NCI-H1694 (cell line): ENCODE measurements at regions not wholly inside any gene's neighbourhood (a gene's known extent, or its start where the extent isn't known, plus 50 kb on each side); places are given as distances from the start of the nearest gene placed in this dataset.

Experiments used
- DNase-seq: peaks from one replicate; lab custom pipeline; 2025; lab: John Stamatoyannopoulos, UW

DNA sequence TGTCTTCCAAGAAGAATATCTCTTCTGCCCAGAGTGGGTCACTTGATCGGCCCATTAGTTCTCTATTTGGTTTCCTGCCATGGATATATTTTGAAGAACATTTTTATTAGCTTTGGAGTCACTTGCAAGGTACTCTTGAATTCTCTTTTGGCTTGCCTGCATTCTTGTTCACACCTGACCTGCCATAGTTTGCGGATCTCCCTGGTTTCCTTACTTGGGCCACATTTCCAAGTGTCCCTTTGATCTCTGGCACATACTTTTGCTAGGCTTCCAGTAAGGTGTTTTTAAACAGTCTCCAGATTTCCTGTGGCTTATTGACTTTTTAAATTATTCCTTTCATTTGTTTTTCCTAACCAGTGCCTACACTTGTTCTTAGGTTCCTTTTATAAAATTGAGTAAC lies 488.5 kb upstream of the MDFIC2 start:
- no peak for DNase-seq

DNA sequence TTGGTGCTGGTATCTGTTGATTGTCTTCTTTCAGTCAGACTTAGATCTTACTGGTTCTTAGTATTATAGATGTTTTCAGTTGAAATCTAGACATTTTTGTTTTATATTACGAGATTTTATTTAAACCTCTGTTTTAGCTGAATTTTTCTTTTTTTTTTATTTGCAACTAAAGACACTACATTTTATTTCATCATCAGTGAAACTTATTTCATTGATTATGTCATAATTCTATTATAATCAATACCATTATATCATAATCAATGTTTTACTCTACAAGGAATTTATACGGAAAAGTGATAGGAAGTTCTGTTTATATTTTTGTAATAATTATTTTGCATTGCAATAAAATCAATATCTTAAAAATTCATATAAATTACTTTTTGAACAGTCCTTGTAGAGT lies 477.4 kb upstream of the MDFIC2 start:
- no peak for DNase-seq

DNA sequence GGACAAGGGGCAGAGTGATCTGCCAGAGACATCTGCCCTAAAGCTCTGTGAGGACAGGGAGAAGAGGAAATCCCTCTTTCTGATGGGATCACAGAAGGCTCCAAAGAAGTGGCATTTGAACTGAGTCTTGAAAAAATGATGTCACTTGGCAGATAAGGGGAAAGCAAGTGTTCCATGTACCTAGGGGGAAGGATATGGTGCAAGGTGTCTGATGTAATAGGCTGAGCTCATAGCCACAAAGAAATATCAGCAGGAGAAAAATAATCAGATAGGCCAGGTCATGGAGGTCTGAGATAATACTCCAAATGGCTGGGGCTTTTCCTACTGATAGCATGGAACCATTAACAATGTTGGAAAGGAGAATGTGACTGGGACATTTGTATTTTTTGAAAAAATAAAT lies 468.4 kb upstream of the MDFIC2 start:
- DNase-seq: no peak

DNA sequence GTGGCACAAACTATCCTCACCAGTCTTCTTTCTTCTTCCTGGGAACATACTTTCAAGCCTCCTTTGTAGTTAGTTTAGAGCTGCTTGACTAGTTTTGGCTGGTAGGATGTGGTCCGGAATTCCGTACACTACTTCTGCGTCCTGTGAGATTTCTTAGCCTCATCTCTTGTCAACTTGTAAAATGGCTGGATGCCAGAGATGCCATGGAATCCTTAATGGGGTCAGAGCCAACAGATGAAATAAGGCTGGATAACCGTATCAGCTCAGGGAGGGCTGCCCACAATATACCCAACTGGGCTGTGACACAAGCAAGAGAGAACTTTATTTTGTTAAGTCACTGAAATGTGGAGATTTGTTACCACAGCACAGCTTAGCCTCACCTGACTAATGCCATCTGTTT lies 466.9 kb upstream of the MDFIC2 start:
- no peak for DNase-seq

DNA sequence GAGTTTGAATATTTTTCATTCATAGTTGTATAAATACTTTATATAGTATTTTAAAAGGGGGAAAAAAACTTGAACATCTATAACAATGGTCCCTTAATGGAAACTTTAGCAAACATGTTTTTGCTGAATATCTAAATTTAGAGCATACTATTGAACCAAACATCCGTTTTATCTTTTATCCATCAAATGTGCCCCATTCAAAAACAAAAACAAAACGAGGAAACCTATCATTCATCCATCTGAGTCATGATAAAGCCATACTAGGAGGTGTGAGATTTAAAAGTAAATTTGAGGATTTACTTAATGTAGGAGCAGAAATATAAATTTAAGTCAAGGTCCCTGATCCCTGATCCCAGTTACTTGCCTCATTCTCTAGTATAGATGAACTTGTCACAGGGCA lies 463.6 kb upstream of the MDFIC2 start:
- no peak for DNase-seq

DNA sequence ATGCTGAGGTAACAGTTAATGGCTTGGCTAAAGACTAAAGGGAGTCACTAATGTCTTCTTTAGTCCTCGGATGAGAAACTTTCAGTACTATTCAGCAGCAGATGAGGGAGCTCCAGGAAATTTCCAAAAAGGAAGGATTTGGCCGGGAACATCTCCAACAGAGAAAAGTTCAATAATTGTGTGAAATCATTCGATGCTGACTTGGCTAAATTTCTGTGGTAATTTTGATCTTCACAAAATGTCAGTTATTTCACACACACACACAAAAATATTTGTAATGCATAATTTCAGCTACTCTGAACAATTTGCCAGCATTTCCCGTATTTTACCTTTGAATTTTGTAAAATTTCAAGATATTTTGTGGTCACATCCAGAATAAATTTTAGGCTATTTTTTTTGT lies 462.8 kb upstream of the MDFIC2 start:
- no peak for DNase-seq

DNA sequence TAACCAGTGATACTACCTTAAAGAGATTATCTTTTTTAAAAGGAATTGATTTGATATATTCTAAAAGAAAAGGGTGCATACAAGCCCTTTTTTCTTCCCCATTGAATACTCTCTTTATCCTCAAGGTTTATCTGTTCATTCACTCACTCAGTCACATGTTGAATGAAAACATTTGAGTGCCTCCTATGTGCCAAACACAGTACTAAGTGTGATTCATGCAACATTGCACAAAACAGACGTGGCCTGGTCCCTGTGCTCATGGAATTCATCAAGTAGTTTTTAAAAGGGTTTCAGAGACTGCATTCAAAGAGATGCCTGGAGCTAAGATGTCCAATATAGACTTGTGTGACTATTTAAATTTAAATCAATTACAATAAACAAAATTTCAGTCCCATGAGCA lies 462.2 kb upstream of the MDFIC2 start:
- DNase-seq: no peak

DNA sequence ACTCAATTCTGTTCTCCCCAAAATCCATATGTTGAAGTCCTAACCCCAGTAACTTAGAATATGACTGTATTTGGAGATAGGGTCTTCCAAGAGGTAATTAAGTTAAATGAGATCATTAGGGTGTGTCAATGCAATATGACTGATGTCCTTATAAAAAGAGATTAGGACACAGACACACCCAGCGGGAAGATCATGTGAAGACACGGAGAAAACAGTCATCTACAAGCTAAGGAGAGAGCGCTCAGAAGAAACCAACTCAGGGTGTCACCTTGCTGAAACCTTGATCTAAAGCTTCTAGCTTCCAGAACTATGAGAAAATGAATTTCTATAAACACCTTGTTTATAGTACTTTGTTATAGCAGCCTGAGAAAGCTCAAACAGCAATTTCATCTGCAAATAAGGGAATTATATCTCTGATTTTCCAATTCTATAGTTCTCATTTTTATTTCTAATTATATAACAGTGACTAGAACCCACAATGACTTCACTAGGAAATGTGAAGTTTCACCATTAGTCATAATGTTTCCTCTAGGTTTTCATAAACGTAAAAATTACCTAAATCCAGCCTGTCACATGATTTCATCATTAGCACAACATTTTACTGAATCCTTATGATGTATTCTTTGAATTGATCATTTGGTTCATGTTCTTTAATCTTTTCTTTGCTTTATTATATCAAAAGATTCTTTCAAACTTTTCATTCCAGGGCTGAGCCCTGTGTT lies 459.1 kb upstream of the MDFIC2 start:
- no peak for DNase-seq

DNA sequence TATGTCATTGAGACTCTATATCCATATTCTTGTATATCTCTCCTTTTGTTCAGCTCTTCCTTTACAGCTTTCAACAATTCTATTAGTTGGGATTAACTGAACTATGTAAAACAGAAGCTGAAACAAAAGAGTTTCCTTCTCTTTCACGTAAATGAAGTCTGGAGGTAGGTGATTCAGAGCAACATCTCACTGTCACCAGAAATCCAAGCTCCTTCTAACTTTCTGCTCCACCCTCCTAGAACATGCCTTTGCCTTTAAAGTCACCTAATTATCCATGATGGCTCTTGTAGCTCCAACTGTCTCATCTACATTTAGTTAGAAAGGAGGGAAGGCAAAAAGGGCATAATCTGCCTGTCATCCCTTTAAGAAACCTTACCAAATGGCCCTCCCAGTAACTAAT lies 458.2 kb upstream of the MDFIC2 start:
- no peak for DNase-seq

DNA sequence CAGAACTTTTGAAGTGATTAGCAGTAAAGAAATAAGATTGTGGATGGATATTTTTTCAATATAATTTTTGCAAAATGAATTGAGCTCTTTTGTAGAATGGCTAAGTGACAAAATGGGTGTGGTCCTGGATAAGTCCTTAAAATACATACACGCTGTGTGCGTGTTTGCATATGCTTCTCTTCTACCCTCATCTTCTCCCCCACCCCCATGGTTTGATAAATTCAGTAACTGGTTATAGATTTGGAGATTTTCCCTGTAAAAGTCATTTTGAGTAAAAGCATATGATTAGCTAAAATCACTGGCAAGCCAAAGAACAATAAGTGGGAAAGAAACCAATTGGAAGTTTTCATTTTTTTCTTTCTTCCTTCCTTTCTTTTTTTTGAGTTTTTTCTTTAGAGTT lies 453.9 kb upstream of the MDFIC2 start:
- no peak for DNase-seq

DNA sequence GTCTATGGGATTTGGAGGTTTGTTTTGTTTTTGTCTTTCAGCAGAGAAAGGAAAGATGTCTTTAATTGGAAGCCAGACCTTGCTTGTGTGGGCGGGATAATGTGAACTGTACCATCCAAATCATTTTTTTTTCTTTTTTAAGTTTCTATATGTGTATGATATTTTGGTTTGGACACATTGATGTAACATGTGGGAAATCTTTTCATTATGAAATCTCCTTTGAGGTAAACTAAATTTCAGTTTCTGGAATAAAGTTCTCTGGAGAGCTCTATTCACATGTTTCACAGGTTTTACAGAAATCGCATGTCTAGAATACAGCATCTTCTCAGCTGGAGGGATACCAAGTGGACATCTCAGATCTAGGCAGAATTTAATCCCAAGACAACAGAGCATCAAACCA lies 451.5 kb upstream of the MDFIC2 start:
- no peak for DNase-seq

DNA sequence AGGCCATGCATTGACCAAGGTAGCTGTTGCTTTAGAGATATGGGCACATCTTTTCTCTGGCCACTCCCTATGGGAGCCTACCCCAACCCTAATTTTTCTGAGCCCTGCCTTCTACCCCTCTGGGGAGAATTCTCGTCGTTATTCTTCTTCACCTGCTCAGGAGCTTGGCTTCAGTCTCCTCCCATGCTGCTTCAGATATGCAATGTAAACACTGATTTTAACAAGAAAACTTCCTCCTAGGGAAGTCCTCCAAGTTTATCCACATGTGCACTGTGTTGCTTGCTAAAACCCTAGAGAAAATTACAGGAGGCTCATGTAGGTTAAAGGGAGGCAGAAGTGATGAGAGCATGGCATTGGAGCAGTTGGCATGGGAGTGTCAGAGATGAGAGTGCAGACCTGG lies 445.2 kb upstream of the MDFIC2 start:
- no peak for DNase-seq

DNA sequence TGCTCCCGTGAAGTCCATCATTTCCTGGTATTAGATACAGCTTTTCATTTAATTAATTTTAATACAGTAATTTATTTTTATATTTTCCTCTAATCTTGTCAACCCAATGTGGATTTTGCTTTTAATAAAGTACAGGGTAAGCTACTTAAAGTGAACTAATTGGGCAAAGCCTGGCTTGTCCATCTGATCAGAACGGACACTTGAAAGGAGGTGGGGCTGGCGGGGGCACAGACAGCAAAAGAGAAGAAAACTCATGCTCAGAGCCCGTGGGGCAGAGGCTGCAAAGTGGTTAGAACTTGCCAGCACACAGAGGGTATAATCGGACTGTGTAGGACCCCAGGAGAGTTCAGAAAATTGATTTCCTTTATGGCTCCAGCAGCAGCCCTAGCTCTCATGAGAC lies 443.1 kb upstream of the MDFIC2 start:
- no peak for DNase-seq

DNA sequence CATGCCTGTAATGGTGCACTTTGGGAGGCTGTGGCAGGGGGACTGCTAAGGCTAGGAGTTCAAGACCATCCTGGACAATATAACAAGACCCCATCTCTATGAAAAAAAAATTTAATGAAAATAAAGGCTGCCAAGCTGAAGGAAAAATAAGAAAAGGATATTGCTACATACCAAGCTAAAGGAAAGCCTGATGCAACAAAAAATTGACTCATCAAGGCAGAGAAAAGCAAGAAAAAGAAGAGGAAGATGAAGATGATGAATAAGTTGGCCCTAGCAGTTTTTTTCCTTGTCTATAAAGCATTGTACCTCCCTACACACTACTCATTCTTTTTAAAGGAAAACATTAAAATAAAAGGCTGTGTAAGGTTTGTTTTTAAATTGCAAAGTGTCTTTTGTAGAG lies 441.9 kb upstream of the MDFIC2 start:
- no peak for DNase-seq

DNA sequence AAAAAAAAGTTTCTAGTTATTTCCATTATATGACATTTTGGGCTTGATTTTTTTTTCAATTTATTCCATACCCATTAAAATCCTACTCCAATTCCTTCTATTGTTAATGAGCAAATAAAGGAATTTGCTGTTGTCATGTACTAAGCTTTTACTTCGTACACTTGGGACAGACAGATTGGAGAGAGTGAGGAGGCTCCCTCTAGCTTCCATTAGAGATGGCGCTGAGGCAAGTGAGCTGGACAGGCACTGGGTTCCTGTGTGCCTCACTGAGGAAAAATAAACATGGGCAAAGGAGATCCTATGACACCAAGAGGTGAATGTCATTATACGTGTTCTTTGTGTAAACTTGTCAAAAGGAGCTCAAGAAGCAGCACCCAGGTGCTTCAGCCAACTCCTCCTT lies 441.1 kb upstream of the MDFIC2 start:
- no peak for DNase-seq

DNA sequence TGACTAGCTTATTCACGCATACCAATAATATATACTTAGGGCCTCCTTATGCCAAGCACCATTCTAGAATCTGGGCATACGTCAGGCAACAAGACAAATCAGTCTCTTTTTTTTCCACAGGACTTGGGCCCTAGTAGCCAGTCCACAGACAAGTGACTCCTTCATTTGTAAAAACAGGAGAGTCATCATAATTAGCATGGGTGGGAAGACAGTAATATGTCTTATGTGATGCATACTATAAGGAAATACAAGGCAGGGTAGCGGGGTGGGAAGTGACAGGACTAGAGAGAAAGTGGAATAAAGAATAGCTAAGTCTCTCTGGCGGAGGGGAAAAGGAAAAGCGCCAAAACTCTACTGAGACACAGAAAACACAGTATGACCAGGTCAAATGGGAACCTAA lies 439.6 kb upstream of the MDFIC2 start:
- no peak for DNase-seq

DNA sequence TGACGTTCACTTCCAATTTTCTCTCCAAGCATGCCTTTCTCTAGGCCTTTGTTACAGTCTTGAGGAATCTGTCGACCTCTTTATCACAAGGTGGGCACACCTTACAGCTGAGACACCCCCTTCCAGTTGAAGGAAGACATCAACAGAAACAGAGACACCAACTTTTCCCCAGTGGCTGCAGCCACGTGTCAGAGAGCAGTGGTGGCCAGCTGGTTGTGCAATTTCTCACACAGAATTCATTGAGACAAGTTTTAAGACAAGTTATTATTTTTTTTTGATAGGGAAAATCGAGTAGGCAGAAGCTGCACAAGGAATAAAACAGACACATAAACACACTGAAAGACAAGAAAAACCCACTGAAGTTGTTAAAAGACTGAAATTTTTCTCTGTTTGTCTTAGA lies 436.7 kb upstream of the MDFIC2 start:
- no peak for DNase-seq

DNA sequence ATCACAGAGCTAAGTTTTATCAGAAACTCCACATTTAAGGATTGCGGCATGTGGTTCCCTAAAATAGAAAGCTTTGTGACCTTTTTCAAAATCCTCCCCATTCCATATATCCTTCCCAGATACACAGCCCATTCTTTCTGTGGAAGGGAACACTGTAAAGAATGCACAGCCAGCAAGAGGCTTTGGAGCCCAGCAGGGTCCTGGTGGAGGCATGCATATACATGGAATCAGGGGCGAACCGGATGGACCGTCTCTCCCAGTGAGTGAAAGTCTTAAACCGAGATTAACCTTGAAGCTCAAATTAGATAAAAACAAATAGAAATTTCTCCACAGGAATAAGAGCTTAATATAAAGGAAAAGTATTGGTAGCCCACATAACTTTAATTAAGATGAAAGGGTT lies 436.2 kb upstream of the MDFIC2 start:
- no peak for DNase-seq

DNA sequence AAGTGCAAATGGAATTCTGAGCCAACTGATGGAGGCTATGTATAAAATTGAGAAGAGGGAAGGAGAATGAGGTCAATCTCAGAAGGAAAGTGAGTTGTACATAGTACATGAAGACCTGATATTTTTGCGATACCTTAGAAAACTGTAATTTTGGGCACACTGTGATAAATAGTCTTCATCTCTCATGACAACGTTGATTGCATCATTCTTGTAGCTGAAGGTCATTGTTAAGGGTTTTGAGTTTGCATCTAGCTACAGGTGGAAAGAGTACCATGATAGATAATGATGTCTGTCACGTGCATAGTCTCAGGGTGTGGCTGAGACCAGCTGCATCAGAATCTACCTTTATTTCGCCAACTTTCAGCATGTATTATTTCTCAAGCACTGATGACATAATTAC lies 435.4 kb upstream of the MDFIC2 start:
- DNase-seq: no peak

DNA sequence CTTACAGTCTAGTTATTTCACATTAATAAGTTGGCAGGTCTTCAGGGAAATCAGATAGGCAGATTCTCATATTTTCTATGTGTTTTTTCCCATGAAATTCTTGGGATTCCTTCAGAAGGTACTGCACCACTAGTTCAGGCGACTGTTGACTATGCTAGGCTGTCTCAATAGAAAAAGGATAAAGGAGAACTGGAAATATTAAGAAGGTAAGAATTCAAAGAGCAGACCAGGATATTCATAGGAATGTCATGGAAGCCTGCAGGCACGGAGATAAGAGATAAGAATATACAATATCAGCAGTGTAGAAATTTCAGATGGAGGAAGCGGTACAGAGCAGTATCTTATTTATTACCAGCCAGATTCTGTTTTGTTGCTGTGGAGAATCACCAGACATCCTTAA lies 432.1 kb upstream of the MDFIC2 start:
- DNase-seq: no peak

DNA sequence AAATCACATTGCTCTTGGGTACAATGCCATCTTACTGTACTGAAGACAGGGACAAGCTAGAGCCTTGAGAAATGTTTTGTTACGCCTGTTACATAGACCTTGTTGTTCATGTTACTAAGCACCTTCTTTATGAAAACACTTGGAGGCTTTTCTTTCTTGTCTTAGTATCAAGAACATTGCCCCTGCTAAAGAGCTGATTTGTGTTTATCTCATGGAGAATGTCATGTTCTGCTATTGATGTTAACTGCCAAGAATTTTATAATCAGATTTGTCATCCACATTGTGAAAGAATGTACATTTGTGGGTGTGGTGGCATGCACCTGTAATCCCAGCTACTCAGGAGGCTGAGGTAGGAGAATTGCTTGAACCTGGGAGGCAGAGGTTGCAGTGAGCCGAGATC lies 431.3 kb upstream of the MDFIC2 start:
- DNase-seq: no peak

DNA sequence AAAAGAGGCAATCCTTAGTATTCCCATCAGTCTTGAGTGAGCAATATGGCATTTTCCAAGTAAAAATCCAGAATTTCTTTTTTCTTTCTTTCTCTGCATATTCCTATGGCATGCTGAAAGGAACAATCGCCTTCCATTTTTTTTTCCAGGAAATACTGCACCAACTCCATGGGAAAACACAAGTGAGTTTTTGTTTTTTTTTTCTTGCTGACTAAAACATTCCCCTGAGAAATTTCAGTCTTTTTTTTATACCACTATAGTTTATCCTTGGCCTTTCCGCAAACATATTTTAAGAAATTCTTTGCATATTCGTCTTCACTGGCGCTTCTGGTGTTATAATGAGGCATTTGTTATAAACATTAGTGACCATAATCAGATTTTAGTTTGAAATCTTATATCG lies 429.6 kb upstream of the MDFIC2 start:
- DNase-seq: no peak

DNA sequence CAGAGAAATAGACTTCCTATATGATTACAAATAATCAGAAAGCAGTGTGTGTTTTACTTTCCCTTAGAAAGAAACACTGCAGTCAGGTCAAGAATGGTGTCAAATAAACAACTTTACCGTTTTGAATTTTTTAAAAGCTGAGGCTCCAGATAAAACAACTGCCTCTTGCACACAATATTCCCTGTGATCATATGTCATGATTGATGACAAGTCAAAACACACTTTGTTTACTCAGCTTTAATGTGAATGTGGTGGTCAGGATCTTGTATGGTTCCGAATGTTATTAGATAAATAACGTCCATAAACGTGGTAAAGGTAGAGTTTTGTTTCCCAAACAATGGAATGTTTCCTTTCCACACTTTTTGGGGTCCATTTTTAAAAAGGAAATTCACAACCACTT lies 428.4 kb upstream of the MDFIC2 start:
- no peak for DNase-seq

DNA sequence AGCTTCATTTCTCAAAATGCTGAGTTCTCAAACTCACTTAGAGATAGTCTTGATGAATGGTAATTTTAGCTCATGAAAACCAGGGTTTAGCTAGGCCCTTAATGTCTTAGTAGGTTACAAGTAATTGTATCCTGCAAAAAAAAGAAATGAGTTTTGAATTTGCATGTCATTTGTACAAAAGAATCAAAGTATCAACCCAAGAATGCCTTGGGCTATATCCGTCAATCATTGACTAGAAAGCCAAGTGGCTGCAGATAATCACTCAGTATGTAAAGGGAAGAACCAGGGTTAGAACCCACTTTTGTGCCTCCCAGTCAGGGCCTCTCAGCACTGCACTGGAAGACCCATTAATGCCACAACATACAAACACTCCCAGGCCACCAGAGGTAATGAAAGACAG lies 427.6 kb upstream of the MDFIC2 start:
- DNase-seq: no peak

DNA sequence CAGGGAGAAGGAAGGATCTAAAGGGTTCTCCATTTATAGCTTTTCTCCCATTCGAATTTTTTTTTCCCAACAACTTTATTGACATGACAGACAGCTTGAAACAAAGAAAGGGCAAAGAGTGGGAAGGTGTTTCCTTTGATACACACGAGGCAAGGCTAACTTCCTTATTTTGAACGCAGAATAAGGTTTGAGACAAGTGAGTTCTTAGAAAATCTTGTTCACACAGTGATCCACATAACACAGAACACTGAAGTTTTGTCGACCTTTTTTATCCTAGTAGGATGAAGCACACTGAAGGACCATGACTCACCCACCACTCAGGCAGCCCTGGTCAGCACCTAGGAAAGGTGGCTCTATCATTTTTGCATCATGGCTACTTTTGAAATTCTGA lies 425.8 kb upstream of the MDFIC2 start:
- no peak for DNase-seq
